BJ (cell line): ENCODE measurements at regions not wholly inside any gene's neighbourhood (a gene's known extent, or its start where the extent isn't known, plus 50 kb on each side); places are given as distances from the start of the nearest gene placed in this dataset.

Experiments
- CTCF ChIA-PET: fragments of 350-600 bp; formaldehyde crosslinking; extraction: SDS; loops from one replicate; lab custom pipeline; 2021; ENCODE audit warnings: antibody characterized with exemption, inconsistent platforms; lab: Yijun Ruan, JAX
- POLR2A ChIA-PET: fragments of 300-600 bp; sonication (Branson Sonifier 250); formaldehyde crosslinking; extraction: SDS; loops from one replicate; lab custom pipeline; 2021; ENCODE audit warnings: antibody characterized with exemption; lab: Charles Lee
- DNase-seq: peaks from one replicate; pipeline ENCODE4 v3.0.0-alpha.2; 2011; ENCODE audit warnings: low read depth
- H3K27me3 ChIP-seq: 2 replicates; pipeline ENCODE4 v1.6.0; 2011; ENCODE audit warnings: low read length; ENCODE audit not compliant: control insufficient read depth, insufficient read depth
- H3K36me3 ChIP-seq: 2 replicates; pipeline ENCODE4 v1.5.1; 2011; ENCODE audit warnings: low read length; ENCODE audit not compliant: control insufficient read depth, insufficient read depth
- H3K4me3 ChIP-seq: 2 replicates; pipeline ENCODE4 v1.5.1; 2011; ENCODE audit warnings: low read depth, mild to moderate bottlenecking, control low read depth, low read length
- TF ChIP-seq, protein P1 (sequence below): IDR thresholded peaks from 2 replicates; pipeline ENCODE4 v1.5.1; 2011; ENCODE audit warnings: low read depth, mild to moderate bottlenecking, control low read depth, inconsistent platforms, low read length, moderate library complexity; ENCODE audit not compliant: insufficient read depth

DNA sequence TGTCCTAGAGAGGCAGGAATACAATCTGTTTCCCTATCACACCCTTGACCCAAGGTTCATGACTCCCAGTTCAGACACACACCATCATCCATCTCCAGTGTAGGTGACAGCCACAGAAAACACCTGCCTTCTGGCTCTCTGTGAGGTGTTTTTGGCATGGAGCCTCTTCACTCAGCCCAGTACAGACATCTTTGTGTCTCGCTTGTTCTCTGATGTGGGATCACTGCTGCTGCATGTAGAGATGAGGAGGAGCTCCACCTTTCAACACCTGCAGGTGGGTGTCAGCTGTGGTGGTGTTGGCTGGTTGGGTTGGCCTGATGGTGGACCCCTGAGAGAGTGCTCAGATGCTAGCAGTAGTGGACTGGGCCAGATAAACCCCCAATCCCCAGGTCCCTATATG is 916.7 kb upstream of the B3GALT2 start:
- POLR2A ChIA-PET, result interaction anchor here (0.7 kb wide), 1 partner anchor 1762 kb away, joined by 4 read pairs; no protein-coding TSS in a partner anchor

DNA sequence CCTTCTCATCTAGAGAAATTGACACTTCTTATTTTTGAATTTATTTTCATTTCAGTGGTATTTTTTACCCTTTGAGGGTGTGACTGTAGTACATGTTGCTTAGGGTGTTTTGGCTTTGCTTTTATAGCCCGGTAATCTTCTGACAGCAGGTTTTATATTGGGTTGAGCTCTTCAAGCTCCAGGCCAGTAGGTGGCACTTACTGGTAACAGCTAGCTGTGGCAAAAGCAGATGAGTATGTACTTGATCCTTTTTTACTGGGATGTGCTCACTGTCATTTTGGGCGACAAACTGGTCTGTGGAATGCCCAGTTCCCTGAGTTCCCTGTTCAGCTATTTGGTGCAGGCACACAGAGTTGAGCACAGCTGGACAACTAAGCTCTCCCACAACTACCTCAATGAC is 916.2 kb upstream of the B3GALT2 start:
- Histone ChIP-seq H3K27me3 (no peaks in the 10 kb centered on the region), H3K4me3 (no peak overlapping the region), H3K36me3 (no peaks in the 10 kb centered on the region)
- TF ChIP-seq, protein P1, sequence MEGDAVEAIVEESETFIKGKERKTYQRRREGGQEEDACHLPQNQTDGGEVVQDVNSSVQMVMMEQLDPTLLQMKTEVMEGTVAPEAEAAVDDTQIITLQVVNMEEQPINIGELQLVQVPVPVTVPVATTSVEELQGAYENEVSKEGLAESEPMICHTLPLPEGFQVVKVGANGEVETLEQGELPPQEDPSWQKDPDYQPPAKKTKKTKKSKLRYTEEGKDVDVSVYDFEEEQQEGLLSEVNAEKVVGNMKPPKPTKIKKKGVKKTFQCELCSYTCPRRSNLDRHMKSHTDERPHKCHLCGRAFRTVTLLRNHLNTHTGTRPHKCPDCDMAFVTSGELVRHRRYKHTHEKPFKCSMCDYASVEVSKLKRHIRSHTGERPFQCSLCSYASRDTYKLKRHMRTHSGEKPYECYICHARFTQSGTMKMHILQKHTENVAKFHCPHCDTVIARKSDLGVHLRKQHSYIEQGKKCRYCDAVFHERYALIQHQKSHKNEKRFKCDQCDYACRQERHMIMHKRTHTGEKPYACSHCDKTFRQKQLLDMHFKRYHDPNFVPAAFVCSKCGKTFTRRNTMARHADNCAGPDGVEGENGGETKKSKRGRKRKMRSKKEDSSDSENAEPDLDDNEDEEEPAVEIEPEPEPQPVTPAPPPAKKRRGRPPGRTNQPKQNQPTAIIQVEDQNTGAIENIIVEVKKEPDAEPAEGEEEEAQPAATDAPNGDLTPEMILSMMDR, result peak; percentile 43
- ChIA-PET CTCF (interaction anchor here (1.0 to 1.2 kb wide), 4 partner anchors 10 to 365 kb away, joined by 3 to 5 read pairs (median 4); no protein-coding TSS in a partner anchor), POLR2A (interaction anchor here (0.7 kb wide), 1 partner anchor 1762 kb away, joined by 4 read pairs; no protein-coding TSS in a partner anchor)
- DNase-seq, result no peak

More for the DNA sequence above, 916.7 kb upstream of the B3GALT2 start:
- no peak overlapping the region for H3K4me3 ChIP-seq
- CTCF ChIA-PET, result interaction anchor here (1.0 to 1.2 kb wide), 4 partner anchors 9 to 364 kb away, joined by 3 to 5 read pairs (median 4); no protein-coding TSS in a partner anchor
- DNase-seq, result no peak
- no peaks in the 10 kb centered on the region for H3K27me3 ChIP-seq
- TF ChIP-seq, protein P1, result no peak
- H3K36me3 ChIP-seq, result no peaks in the 10 kb centered on the region

DNA sequence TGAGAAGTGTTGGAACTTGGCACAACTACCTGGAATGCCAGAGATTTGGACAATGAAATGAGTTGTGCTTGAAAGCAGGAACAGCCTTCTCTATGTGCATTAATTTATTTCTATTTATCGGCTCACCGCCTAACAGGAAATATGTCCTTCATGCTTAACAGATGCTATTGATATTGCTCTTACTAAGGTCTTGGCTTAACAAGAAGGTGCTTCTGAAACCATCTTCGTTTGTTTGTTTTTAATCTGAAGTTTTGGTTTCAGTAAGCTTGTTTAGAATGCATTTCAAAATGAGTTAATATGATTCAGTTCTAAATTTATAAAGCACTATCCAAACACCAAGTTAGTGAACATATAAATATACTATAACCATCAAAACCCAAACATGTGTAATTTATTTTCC is 898.3 kb upstream of the B3GALT2 start:
- TF ChIP-seq, protein P1, result no peak
- no peak for DNase-seq
- no peak overlapping the region for H3K4me3 ChIP-seq
- no peaks in the 10 kb centered on the region for H3K27me3 ChIP-seq
- ChIA-PET CTCF (no interaction called here), POLR2A (no interaction called here)
- H3K36me3 ChIP-seq, result no peaks in the 10 kb centered on the region

DNA sequence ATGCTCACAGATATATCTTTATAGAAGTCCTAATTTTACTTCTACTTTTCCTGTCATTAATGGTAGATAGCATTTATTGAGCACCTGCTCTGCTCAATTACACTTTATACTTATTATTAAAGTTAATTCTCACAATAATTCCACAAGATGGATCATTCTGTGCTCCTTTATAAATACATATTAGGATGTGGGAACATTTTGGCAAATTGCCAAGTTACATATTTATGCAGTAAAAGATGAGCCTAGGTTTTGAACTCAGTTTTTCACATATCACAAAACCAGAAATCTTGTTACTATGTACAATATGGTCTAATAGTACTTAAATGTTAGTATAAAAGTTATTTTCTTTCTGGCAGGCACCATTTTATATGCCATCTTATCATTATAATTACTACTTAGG is 895.0 kb upstream of the B3GALT2 start:
- H3K4me3 ChIP-seq, result no peak overlapping the region
- DNase-seq, result no peak
- CTCF ChIA-PET, result no interaction called here
- POLR2A ChIA-PET, result no interaction called here
- no peaks in the 10 kb centered on the region for H3K36me3 ChIP-seq
- no peaks in the 10 kb centered on the region for H3K27me3 ChIP-seq
- TF ChIP-seq, protein P1, result no peak

DNA sequence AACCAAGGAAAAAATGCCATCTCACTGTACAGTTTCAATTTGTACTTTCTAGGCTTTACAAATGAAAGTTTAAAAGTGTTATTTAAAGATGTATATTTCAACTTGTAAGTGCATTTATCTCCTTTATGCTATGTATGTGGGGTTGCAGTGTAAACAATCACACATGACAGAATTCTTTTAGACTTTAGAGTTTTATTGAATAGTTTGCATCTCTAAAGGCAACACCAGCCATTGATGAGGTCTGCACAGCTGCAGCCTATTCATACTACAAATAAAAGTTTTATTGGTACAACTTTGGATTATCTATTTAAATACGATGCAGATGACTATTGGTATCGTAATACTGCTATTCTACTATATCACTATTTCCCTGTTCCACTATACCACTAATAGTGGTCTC is 894.4 kb upstream of the B3GALT2 start:
- TF ChIP-seq, protein P1, result no peak
- H3K36me3 ChIP-seq, result no peaks in the 10 kb centered on the region
- H3K27me3 ChIP-seq, result no peaks in the 10 kb centered on the region
- H3K4me3 ChIP-seq, result no peak overlapping the region
- ChIA-PET POLR2A (no interaction called here), CTCF (no interaction called here)
- DNase-seq, result no peak
